ENCODE measurements at regions not wholly inside any gene's neighbourhood (a gene's known extent, or its start where the extent isn't known, plus 50 kb on each side); places are given as distances from the start of the nearest gene placed in this dataset.

DNA sequence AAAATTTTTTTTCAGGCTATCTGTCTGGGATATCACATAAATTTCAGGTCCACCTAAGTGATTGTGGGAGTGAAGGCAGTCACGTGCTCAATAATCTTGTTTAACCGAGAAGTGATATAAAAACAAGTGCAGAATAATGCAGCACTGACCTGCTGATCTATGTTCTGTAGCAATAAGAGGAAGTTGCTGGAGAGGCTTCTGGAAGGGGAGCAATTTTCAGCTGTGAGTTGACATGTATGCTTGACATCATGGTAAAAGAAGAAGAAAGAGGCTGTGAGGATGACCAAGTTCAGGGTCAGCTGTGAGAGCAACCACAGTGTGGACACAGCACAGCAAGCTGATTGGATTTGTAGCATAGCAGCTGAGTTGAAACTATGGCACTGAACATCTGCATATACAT is 172.0 kb upstream of the PELI2 start:
- ATAC-seq, result no peak
- TF ChIP-seq, protein P1, sequence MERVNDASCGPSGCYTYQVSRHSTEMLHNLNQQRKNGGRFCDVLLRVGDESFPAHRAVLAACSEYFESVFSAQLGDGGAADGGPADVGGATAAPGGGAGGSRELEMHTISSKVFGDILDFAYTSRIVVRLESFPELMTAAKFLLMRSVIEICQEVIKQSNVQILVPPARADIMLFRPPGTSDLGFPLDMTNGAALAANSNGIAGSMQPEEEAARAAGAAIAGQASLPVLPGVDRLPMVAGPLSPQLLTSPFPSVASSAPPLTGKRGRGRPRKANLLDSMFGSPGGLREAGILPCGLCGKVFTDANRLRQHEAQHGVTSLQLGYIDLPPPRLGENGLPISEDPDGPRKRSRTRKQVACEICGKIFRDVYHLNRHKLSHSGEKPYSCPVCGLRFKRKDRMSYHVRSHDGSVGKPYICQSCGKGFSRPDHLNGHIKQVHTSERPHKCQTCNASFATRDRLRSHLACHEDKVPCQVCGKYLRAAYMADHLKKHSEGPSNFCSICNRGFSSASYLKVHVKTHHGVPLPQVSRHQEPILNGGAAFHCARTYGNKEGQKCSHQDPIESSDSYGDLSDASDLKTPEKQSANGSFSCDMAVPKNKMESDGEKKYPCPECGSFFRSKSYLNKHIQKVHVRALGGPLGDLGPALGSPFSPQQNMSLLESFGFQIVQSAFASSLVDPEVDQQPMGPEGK (CRISPR knock-in tag; IDR thresholded peaks at IDR 0.05; ENCODE audit: borderline replicate concordance), result no peak
- no peak for TF ChIP-seq OSR1 (CRISPR knock-in tag; IDR thresholded peaks at IDR 0.05)
- no peak for TF ChIP-seq ZNF8 (CRISPR knock-in tag; IDR thresholded peaks at IDR 0.05)
- TF ChIP-seq, protein P2, sequence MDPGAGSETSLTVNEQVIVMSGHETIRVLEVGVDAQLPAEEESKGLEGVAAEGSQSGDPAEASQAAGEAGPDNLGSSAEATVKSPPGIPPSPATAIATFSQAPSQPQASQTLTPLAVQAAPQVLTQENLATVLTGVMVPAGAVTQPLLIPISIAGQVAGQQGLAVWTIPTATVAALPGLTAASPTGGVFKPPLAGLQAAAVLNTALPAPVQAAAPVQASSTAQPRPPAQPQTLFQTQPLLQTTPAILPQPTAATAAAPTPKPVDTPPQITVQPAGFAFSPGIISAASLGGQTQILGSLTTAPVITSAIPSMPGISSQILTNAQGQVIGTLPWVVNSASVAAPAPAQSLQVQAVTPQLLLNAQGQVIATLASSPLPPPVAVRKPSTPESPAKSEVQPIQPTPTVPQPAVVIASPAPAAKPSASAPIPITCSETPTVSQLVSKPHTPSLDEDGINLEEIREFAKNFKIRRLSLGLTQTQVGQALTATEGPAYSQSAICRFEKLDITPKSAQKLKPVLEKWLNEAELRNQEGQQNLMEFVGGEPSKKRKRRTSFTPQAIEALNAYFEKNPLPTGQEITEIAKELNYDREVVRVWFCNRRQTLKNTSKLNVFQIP (CRISPR knock-in tag; IDR thresholded peaks at IDR 0.05; ENCODE audit: borderline replicate concordance, low read depth), result no peak
- TF ChIP-seq CSRNP3 (CRISPR knock-in tag; IDR thresholded peaks at IDR 0.05), result no peak
- no peak for TF ChIP-seq CSDC2 (CRISPR knock-in tag; IDR thresholded peaks at IDR 0.05)
- no peak for TF ChIP-seq TOX (CRISPR knock-in tag; IDR thresholded peaks at IDR 0.05; ENCODE audit: borderline replicate concordance)
- no peak for TF ChIP-seq ZC3H10 (CRISPR knock-in tag; IDR thresholded peaks at IDR 0.05)
- TF ChIP-seq ZNF565 (CRISPR knock-in tag; conservative IDR thresholded peaks at IDR 0.05; ENCODE audit: low read depth), result no peak
- no peak for TF ChIP-seq ZFP3 (CRISPR knock-in tag; IDR thresholded peaks at IDR 0.05)
- no peak for TF ChIP-seq ISL1 (CRISPR knock-in tag; IDR thresholded peaks at IDR 0.05)
- no peak for TF ChIP-seq ZNF70 (CRISPR knock-in tag; IDR thresholded peaks at IDR 0.05)
- no peak for TF ChIP-seq SNAI2 (CRISPR knock-in tag; IDR thresholded peaks at IDR 0.05)

- TF ChIP-seq CSRNP3 (CRISPR knock-in tag; IDR thresholded peaks at IDR 0.05) (no peak), GLIS3 (CRISPR knock-in tag; IDR thresholded peaks at IDR 0.05) (no peak), CREB5 (CRISPR knock-in tag; IDR thresholded peaks at IDR 0.05; ENCODE audit: low read depth) (no peak), ZFP3 (CRISPR knock-in tag; IDR thresholded peaks at IDR 0.05) (no peak), ZC3H10 (CRISPR knock-in tag; IDR thresholded peaks at IDR 0.05) (no peak), TSHZ2 (CRISPR knock-in tag; IDR thresholded peaks at IDR 0.05) (no peak), CSDC2 (CRISPR knock-in tag; IDR thresholded peaks at IDR 0.05) (no peak), ZNF70 (CRISPR knock-in tag; IDR thresholded peaks at IDR 0.05) (no peak), PPARA (CRISPR knock-in tag; IDR thresholded peaks at IDR 0.05; ENCODE audit: borderline replicate concordance) (no peak)
- TF ChIP-seq, protein P1 (CRISPR knock-in tag; IDR thresholded peaks at IDR 0.05; ENCODE audit: borderline replicate concordance), result no peak
- no peak for ATAC-seq
Observed at GRCh38 chr14:55948399-55948798, 169.8 kb upstream of the PELI2 start.

Measured in SK-N-SH treated with all-trans-retinoic acid at 6 μM for 48 hours (cell line).